A673 (cell line): ENCODE measurements at regions not wholly inside any gene's neighbourhood (a gene's known extent, or its start where the extent isn't known, plus 50 kb on each side); places are given as distances from the start of the nearest gene placed in this dataset.

ENCODE experiments used
- BruUV-seq: library from RNA; stranded (reverse); fragments of 400-500 nt; replicated peaks from 2 replicates; lab custom pipeline; 2021; lab: Mats Ljungman, UMichigan
- CTCF ChIA-PET: fragments of 300-600 bp; sonication (Branson Sonifier 250); formaldehyde crosslinking; loops from one replicate; lab custom pipeline; 2022; ENCODE audit warnings: antibody characterized with exemption; lab: Charles Lee
- POLR2A ChIA-PET: fragments of 300-600 bp; sonication (Branson Sonifier 250); formaldehyde crosslinking; loops from one replicate; lab custom pipeline; 2022; ENCODE audit warnings: antibody characterized with exemption; ENCODE audit not compliant: low non-redundant PET; lab: Charles Lee
- DNase-seq: peaks from one replicate; pipeline ENCODE4 v3.0.0-alpha.2; 2015; ENCODE audit warnings: low spot score
- H3K27ac ChIP-seq: fragments of 200-600 bp; sonication (generic); 2 replicates; pipeline ENCODE4 v1.5.1; 2016; ENCODE audit warnings: mixed run types, low read depth, mild to moderate bottlenecking, mixed read lengths, antibody characterized with exemption, low read length; ENCODE audit not compliant: poor library complexity, severe bottlenecking
- H3K27me3 ChIP-seq: fragments of 200-600 bp; sonication (generic); replicated peaks from 2 replicates; pipeline ENCODE4 v1.6.1; 2017; ENCODE audit warnings: mixed run types, low read depth, mild to moderate bottlenecking, mixed read lengths, antibody characterized with exemption, low read length; ENCODE audit not compliant: insufficient read depth, poor library complexity
- H3K36me3 ChIP-seq: fragments of 200-600 bp; sonication (generic); 2 replicates; pipeline ENCODE4 v1.6.1; 2016; ENCODE audit warnings: mixed run types, mild to moderate bottlenecking, mixed read lengths, antibody characterized with exemption, low read length; ENCODE audit not compliant: insufficient read depth, poor library complexity, severe bottlenecking
- H3K4me1 ChIP-seq: fragments of 200-600 bp; sonication (generic); 2 replicates; pipeline ENCODE4 v1.6.1; 2017; ENCODE audit warnings: mixed run types, mild to moderate bottlenecking, mixed read lengths, antibody characterized with exemption, low read length; ENCODE audit not compliant: insufficient read depth, poor library complexity, severe bottlenecking
- H3K4me3 ChIP-seq: fragments of 200-600 bp; sonication (generic); 2 replicates; pipeline ENCODE4 v1.5.1; 2016; ENCODE audit warnings: low read depth, mixed run types, mild to moderate bottlenecking, mixed read lengths, low read length; ENCODE audit not compliant: poor library complexity, severe bottlenecking
- H3K9me3 ChIP-seq: fragments of 200-600 bp; sonication (generic); 2 replicates; pipeline ENCODE4 v1.6.1; 2016; ENCODE audit warnings: mixed run types, low read depth, mild to moderate bottlenecking, mixed read lengths, antibody characterized with exemption, low read length; ENCODE audit not compliant: poor library complexity, severe bottlenecking
- CTCF ChIP-seq: fragments of 300-800, 200-600 bp; sonication (generic); conservative IDR thresholded peaks from 2 replicates; pipeline ENCODE4 v1.5.1; 2017; ENCODE audit warnings: low read depth, mild to moderate bottlenecking, antibody characterized with exemption, low read length, moderate library complexity, mixed read lengths
- EZH2 ChIP-seq: fragments of 200-600 bp; sonication (generic); IDR thresholded peaks from 2 replicates; pipeline ENCODE4 v1.6.1; 2017; ENCODE audit warnings: borderline replicate concordance, low read depth, mild to moderate bottlenecking, mixed read lengths, antibody characterized with exemption, low read length; ENCODE audit not compliant: poor library complexity, severe bottlenecking
- intact Hi-C: fragments of 100-400 bp; cut with micrococcal nuclease; formaldehyde crosslinking; loops from one replicate; pipeline ENCODE4 v1.10.0; 2022; ENCODE audit not compliant: unreplicated experiment

DNA sequence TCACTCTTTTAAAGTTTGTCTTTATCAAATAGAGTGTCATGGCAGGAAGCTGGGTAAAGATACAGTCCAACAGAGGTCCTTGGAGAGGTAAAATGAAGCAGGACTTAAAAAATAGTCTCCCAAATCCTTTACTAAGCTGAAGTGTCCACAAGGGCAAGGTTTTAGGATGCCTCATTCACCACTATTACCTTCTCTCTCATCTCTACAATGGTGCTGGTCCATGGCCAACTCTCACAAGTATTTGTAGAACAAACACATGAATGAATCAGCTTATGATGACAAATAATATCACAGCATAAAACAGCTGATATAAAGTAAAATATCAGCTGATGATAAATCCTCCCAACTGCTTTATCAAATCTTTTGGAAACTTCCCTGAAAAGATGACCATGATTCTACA is 162.3 kb upstream of the ZNF462 start:
- Histone ChIP-seq H3K9me3 (no peaks in the 10 kb centered on the region), H3K4me3 (no peak overlapping the region), H3K36me3 (no peaks in the 10 kb centered on the region), H3K4me1 (no peaks in the 10 kb centered on the region), H3K27me3 (peaks cover 17% of the 10 kb centered on the region), H3K27ac (no peak overlapping the region)
- TF ChIP-seq EZH2, result no peak
- no peak for TF ChIP-seq CTCF
- DNase-seq, result no peak
- no TSS peak for BruUV-seq
- intact Hi-C loops, result no loop called here
- POLR2A ChIA-PET, result no interaction called here
- CTCF ChIA-PET, result no interaction called here

DNA sequence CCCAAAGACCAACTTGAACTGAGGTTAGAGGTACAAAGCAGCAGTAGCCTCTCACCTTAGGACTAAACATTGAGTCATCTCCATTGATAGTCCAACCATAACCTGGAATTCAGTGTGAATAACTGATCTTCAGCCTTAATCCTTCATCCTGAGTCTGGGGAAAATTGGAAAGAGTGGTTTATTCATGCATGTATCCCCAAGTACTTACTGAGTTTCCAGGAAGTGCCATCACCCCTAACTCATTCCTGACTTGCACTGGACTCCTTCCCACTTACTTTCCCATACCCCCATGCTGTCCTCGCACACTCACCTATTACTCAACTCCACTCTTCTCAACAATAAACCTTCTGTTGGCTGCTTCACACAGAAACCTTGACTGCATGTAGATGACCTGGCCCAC is 161.4 kb upstream of the ZNF462 start:
- H3K27me3 ChIP-seq, result peaks cover 17% of the 10 kb centered on the region
- no peaks in the 10 kb centered on the region for H3K4me1 ChIP-seq
- TF ChIP-seq CTCF, result no peak
- H3K4me3 ChIP-seq, result no peak overlapping the region
- ChIA-PET CTCF (no interaction called here), POLR2A (no interaction called here)
- DNase-seq, result no peak
- no TSS peak for BruUV-seq
- no peaks in the 10 kb centered on the region for H3K9me3 ChIP-seq
- no peak overlapping the region for H3K27ac ChIP-seq
- intact Hi-C loops, result no loop called here
- H3K36me3 ChIP-seq, result no peaks in the 10 kb centered on the region

DNA sequence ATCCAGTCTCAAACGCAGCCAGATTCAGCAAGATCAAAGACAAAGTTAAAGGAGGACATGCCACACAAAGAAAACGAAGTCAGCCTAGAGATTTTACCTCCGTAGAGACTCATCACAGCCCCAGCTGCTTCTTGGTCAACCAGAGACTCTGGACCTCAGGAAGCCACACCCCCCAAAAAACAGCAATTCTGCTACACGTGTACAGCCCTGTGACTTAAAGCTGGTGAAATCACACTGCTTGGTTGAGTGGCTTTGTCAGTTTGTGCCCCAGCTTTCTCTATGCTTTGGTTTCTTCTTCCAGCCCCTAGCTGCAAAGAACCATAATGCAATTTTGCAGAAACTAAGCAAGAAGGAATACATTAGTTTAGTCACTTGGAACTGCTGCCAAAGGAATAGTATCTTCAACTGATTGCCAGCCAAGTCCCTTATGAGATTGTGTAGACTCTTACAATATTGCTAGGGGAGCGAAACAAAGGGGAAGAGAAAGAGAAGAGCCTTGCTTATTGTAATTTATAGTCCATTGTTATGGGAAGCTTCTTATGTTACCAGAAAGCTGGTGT is 158.8 kb upstream of the ZNF462 start:
- POLR2A ChIA-PET, result no interaction called here
- Histone ChIP-seq H3K36me3 (no peaks in the 10 kb centered on the region), H3K4me3 (no peak overlapping the region), H3K9me3 (no peaks in the 10 kb centered on the region), H3K27ac (no peak overlapping the region), H3K27me3 (peaks cover 5% of the 10 kb centered on the region), H3K4me1 (no peaks in the 10 kb centered on the region)
- TF ChIP-seq EZH2 (no peak), CTCF (no peak)
- DNase-seq, result no peak
- no TSS peak for BruUV-seq
- intact Hi-C loops, result no loop called here
- CTCF ChIA-PET, result no interaction called here
